PC-9 (cell line): ENCODE measurements at regions not wholly inside any gene's neighbourhood (a gene's known extent, or its start where the extent isn't known, plus 50 kb on each side); places are given as distances from the start of the nearest gene placed in this dataset.

Experiments used
- BruUV-seq: library from RNA; stranded (reverse); fragments of 400-500 nt; replicated peaks from 2 replicates; lab custom pipeline; 2021; lab: Mats Ljungman, UMichigan
- CTCF ChIA-PET: fragments of 300-600 bp; sonication (Branson Sonifier 250); formaldehyde crosslinking; loops from one replicate; lab custom pipeline; 2022; ENCODE audit warnings: antibody characterized with exemption; lab: Charles Lee
- POLR2A ChIA-PET: fragments of 300-600 bp; sonication (Branson Sonifier 250); formaldehyde crosslinking; loops from one replicate; lab custom pipeline; 2022; ENCODE audit warnings: antibody characterized with exemption; ENCODE audit not compliant: unreplicated experiment; lab: Charles Lee
- DNase-seq, 2 experiments: peaks; one replicate each; pipeline versions ENCODE4 v3.0.0 to v3.0.0-alpha.2; 2015 to 2022; ENCODE audit warnings: mixed read lengths in 1 of 2
- H2AFZ ChIP-seq: fragments of 200-600 bp; sonication (generic); 2 replicates; pipeline ENCODE4 v1.8.1; 2017; ENCODE audit warnings: antibody characterized with exemption
- H3F3A ChIP-seq: fragments of 200-600 bp; sonication (generic); 2 replicates; pipeline ENCODE4 v1.8.1; 2017; ENCODE audit warnings: antibody characterized with exemption, mild to moderate bottlenecking, low read depth; ENCODE audit not compliant: insufficient read depth
- H3K27ac ChIP-seq: fragments of 200-600 bp; sonication (generic); 2 replicates; pipeline ENCODE4 v1.6.1; 2016; ENCODE audit warnings: mixed run types
- H3K27me3 ChIP-seq: fragments of 200-600 bp; sonication (generic); 2 replicates; pipeline ENCODE4 v1.6.1; 2016; ENCODE audit warnings: low read depth, mixed run types; ENCODE audit not compliant: insufficient read depth
- H3K36me3 ChIP-seq: fragments of 200-600 bp; sonication (generic); 2 replicates; pipeline ENCODE4 v1.6.1; 2016; ENCODE audit warnings: low read depth, mixed run types
- H3K4me1 ChIP-seq: fragments of 200-600 bp; sonication (generic); replicated peaks from 2 replicates; pipeline ENCODE4 v1.6.1; 2016; ENCODE audit warnings: mixed run types; ENCODE audit not compliant: insufficient read depth
- H3K4me2 ChIP-seq: fragments of 200-600 bp; sonication (generic); 2 replicates; pipeline ENCODE4 v1.6.1; 2017; ENCODE audit warnings: mixed run types
- H3K4me3 ChIP-seq: fragments of 200-600 bp; sonication (generic); 2 replicates; pipeline ENCODE4 v1.6.1; 2016; ENCODE audit warnings: mixed run types
- H3K79me2 ChIP-seq: fragments of 200-600 bp; sonication (generic); 2 replicates; pipeline ENCODE4 v1.6.1; 2017; ENCODE audit warnings: low read depth, mixed run types
- H3K9me2 ChIP-seq: fragments of 200-600 bp; sonication (generic); 2 replicates; pipeline ENCODE4 v1.8.1; 2017; ENCODE audit warnings: mild to moderate bottlenecking; ENCODE audit not compliant: insufficient read depth
- H3K9me3 ChIP-seq: fragments of 200-600 bp; sonication (generic); 2 replicates; pipeline ENCODE4 v1.8.1; 2016; ENCODE audit warnings: low read depth; ENCODE audit not compliant: insufficient read depth
- H4K20me1 ChIP-seq: fragments of 200-600 bp; sonication (generic); 2 replicates; pipeline ENCODE4 v1.8.1; 2017; ENCODE audit not compliant: insufficient read depth
- EZH2 ChIP-seq: fragments of 200-600 bp; sonication (generic); IDR thresholded peaks from 2 replicates; pipeline ENCODE4 v1.8.0; 2017; ENCODE audit warnings: antibody characterized with exemption, low read depth
- intact Hi-C: fragments of 100-400 bp; cut with micrococcal nuclease; formaldehyde crosslinking; loops from one replicate; pipeline ENCODE4 v1.10.0; 2022; ENCODE audit not compliant: unreplicated experiment
- TF ChIP-seq, protein P1 (sequence below): fragments of 200-600 bp; sonication (generic); conservative IDR thresholded peaks from 2 replicates; pipeline ENCODE4 v1.6.1; 2017; ENCODE audit warnings: mixed run types, antibody characterized with exemption, mild to moderate bottlenecking, moderate library complexity

DNA sequence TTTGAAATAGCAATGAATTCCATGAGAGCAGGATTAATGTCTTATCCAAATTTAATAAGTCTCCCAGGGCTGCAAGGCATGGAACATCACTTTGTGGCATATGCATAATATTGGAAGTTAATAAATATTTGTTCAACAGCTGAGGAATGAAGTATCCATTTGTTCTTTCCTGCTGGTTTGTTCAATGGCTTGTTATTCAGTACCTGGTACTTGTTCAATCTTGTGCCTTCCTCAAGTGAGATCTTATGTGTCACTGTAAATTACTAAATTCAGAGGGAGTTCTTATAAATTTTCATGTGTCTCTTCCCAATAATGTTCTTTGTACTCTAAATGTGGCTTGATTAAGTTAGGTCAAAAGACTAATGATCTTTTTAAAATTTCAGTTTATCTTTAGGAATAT is 1105.5 kb upstream of the SPRY2 start:
- no peak overlapping the region for H3K4me3 ChIP-seq
- H3K27me3 ChIP-seq = no peaks in the 10 kb centered on the region
- H3K27ac ChIP-seq = no peak overlapping the region
- no peaks in the 10 kb centered on the region for H3K79me2 ChIP-seq
- no TSS peak for BruUV-seq
- H2AFZ ChIP-seq = no peak overlapping the region
- H3K9me2 ChIP-seq = no peaks in the 10 kb centered on the region
- no peak for TF ChIP-seq EZH2
- TF ChIP-seq, protein P1, sequence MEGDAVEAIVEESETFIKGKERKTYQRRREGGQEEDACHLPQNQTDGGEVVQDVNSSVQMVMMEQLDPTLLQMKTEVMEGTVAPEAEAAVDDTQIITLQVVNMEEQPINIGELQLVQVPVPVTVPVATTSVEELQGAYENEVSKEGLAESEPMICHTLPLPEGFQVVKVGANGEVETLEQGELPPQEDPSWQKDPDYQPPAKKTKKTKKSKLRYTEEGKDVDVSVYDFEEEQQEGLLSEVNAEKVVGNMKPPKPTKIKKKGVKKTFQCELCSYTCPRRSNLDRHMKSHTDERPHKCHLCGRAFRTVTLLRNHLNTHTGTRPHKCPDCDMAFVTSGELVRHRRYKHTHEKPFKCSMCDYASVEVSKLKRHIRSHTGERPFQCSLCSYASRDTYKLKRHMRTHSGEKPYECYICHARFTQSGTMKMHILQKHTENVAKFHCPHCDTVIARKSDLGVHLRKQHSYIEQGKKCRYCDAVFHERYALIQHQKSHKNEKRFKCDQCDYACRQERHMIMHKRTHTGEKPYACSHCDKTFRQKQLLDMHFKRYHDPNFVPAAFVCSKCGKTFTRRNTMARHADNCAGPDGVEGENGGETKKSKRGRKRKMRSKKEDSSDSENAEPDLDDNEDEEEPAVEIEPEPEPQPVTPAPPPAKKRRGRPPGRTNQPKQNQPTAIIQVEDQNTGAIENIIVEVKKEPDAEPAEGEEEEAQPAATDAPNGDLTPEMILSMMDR = no peak
- ChIA-PET CTCF (no interaction called here), POLR2A (no interaction called here)
- H3F3A ChIP-seq = no peaks in the 10 kb centered on the region
- no peak for DNase-seq
- H3K36me3 ChIP-seq = no peaks in the 10 kb centered on the region
- H3K4me1 ChIP-seq = no peaks in the 10 kb centered on the region
- H3K9me3 ChIP-seq = no peaks in the 10 kb centered on the region
- no peak overlapping the region for H3K4me2 ChIP-seq
- no peaks in the 10 kb centered on the region for H4K20me1 ChIP-seq
- intact Hi-C loops = no loop called here

DNA sequence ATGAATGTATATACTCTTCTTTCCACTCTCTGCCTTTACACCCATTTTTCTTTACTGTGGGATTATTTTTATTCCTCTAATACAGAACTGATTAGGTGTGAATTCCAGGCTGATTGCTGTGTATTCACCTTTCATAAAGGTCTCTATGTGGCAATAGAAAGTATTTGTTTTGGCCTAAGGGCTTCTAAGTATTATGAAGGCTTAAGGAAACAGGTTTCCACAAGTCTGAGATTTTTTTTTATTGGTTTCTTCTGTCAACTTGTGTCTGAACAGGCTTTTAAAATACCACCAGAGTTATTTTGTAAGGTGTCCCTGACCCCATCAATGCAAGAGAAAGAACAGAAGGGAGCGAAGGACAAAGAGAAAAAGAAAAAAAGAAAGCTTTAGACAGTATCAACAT is 1102.0 kb upstream of the SPRY2 start:
- CTCF ChIA-PET = no interaction called here
- POLR2A ChIA-PET = no interaction called here
- Histone ChIP-seq H3K36me3 (no peaks in the 10 kb centered on the region), H3K79me2 (no peaks in the 10 kb centered on the region), H3K27ac (no peak overlapping the region), H3K4me1 (no peaks in the 10 kb centered on the region), H4K20me1 (no peaks in the 10 kb centered on the region), H3K27me3 (no peaks in the 10 kb centered on the region), H3K9me3 (no peaks in the 10 kb centered on the region), H3K9me2 (no peaks in the 10 kb centered on the region), H3F3A (no peaks in the 10 kb centered on the region), H3K4me2 (no peak overlapping the region), H3K4me3 (no peak overlapping the region), H2AFZ (no peak overlapping the region)
- no TSS peak for BruUV-seq
- TF ChIP-seq EZH2 = no peak
- TF ChIP-seq, protein P1 = no peak
- intact Hi-C loops = no loop called here
- DNase-seq = no peak

- Histone ChIP-seq H3K4me1 (no peaks in the 10 kb centered on the region), H3K4me2 (no peak overlapping the region), H3K9me3 (no peaks in the 10 kb centered on the region), H3K4me3 (no peak overlapping the region), H3K9me2 (no peaks in the 10 kb centered on the region), H3K27me3 (no peaks in the 10 kb centered on the region), H3K36me3 (no peaks in the 10 kb centered on the region), H2AFZ (no peak overlapping the region), H3F3A (no peaks in the 10 kb centered on the region), H3K79me2 (no peaks in the 10 kb centered on the region), H4K20me1 (no peaks in the 10 kb centered on the region; the same call in 1 of the 2 replicates), H3K27ac (no peak overlapping the region)
- no peak for TF ChIP-seq EZH2
- TF ChIP-seq, protein P1 = no peak
- no peak for DNase-seq
- POLR2A ChIA-PET = no interaction called here
- no TSS peak for BruUV-seq
- intact Hi-C loops = no loop called here
- CTCF ChIA-PET = no interaction called here
Observed at GRCh38 chr13:81425286-81425685, 1084.4 kb upstream of the SPRY2 start.
